Astrocyte (in vitro differentiated cells and primary cell): ENCODE measurements at regions not wholly inside any gene's neighbourhood (a gene's known extent, or its start where the extent isn't known, plus 50 kb on each side); places are given as distances from the start of the nearest gene placed in this dataset.

Experiments used
- EZH2 ChIP-seq: IDR thresholded peaks from 2 replicates; pipeline ENCODE4 v1.6.1; 2012; ENCODE audit warnings: mild to moderate bottlenecking, low read length, inconsistent platforms; ENCODE audit not compliant: insufficient read depth
- TF ChIP-seq, protein P1 (sequence below): IDR thresholded peaks from 2 replicates; pipeline ENCODE4 v1.5.1; 2011; ENCODE audit warnings: low read depth, mild to moderate bottlenecking, inconsistent platforms, low read length, moderate library complexity; ENCODE audit not compliant: insufficient read depth

- TF ChIP-seq, protein P1, sequence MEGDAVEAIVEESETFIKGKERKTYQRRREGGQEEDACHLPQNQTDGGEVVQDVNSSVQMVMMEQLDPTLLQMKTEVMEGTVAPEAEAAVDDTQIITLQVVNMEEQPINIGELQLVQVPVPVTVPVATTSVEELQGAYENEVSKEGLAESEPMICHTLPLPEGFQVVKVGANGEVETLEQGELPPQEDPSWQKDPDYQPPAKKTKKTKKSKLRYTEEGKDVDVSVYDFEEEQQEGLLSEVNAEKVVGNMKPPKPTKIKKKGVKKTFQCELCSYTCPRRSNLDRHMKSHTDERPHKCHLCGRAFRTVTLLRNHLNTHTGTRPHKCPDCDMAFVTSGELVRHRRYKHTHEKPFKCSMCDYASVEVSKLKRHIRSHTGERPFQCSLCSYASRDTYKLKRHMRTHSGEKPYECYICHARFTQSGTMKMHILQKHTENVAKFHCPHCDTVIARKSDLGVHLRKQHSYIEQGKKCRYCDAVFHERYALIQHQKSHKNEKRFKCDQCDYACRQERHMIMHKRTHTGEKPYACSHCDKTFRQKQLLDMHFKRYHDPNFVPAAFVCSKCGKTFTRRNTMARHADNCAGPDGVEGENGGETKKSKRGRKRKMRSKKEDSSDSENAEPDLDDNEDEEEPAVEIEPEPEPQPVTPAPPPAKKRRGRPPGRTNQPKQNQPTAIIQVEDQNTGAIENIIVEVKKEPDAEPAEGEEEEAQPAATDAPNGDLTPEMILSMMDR: no peak
- TF ChIP-seq EZH2: no peak
These were observed 322.8 kb downstream of the RAP2B start for GRCh38 chr3:153484842-153485241.
